ENCODE measurements at regions not wholly inside any gene's neighbourhood (a gene's known extent, or its start where the extent isn't known, plus 50 kb on each side); places are given as distances from the start of the nearest gene placed in this dataset.

DNA sequence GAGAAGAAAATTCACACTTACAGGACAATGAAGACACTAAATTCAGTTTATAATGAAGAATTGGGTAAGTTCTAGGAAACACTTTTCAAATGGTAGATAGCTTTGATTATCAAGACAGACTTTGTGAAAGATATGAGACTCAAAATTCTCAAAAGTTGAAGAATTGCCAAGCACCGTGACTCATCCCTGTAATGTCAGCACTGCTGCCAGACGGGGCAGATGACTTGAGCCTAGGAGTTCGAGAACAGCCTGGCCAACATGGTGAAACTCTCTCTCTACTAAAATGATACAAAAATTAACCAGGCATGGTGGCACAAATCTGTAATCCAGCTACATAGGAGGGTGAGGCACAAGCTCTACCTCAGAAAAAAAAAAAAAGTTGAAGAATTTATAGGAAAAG is 1820.1 kb upstream of the LRRTM1 start:
- TF ChIP-seq, protein P1, sequence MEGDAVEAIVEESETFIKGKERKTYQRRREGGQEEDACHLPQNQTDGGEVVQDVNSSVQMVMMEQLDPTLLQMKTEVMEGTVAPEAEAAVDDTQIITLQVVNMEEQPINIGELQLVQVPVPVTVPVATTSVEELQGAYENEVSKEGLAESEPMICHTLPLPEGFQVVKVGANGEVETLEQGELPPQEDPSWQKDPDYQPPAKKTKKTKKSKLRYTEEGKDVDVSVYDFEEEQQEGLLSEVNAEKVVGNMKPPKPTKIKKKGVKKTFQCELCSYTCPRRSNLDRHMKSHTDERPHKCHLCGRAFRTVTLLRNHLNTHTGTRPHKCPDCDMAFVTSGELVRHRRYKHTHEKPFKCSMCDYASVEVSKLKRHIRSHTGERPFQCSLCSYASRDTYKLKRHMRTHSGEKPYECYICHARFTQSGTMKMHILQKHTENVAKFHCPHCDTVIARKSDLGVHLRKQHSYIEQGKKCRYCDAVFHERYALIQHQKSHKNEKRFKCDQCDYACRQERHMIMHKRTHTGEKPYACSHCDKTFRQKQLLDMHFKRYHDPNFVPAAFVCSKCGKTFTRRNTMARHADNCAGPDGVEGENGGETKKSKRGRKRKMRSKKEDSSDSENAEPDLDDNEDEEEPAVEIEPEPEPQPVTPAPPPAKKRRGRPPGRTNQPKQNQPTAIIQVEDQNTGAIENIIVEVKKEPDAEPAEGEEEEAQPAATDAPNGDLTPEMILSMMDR (IDR thresholded peaks at IDR 0.05; ENCODE audit: low read depth, low read length, missing control alignments): no peak
- no peak for DNase-seq (ENCODE audit: extremely low read depth, low read depth)

GRCh38 chr2:82120654-82121053 is 1816.1 kb upstream of the LRRTM1 start:
- TF ChIP-seq, protein P1 (IDR thresholded peaks at IDR 0.05; ENCODE audit: low read depth, low read length, missing control alignments): no peak

More for the DNA sequence above, 1820.1 kb upstream of the LRRTM1 start:
- no peak overlapping the region for H3K4me3 ChIP-seq (replicated peaks; ENCODE audit: low read depth, low read length)

GRCh38 chr2:82120115-82120514 is 1815.6 kb upstream of the LRRTM1 start:
- TF ChIP-seq, protein P1 (IDR thresholded peaks at IDR 0.05; ENCODE audit: low read depth, low read length, missing control alignments): no peak
- H3K4me3 ChIP-seq (replicated peaks; ENCODE audit: low read depth, low read length): no peak overlapping the region
- no peak for DNase-seq (ENCODE audit: extremely low read depth, low read depth)

More at GRCh38 chr2:82120654-82121053, 1816.1 kb upstream of the LRRTM1 start:
- no peak for DNase-seq (ENCODE audit: extremely low read depth, low read depth)
- no peak overlapping the region for H3K4me3 ChIP-seq (replicated peaks; ENCODE audit: low read depth, low read length)

DNA sequence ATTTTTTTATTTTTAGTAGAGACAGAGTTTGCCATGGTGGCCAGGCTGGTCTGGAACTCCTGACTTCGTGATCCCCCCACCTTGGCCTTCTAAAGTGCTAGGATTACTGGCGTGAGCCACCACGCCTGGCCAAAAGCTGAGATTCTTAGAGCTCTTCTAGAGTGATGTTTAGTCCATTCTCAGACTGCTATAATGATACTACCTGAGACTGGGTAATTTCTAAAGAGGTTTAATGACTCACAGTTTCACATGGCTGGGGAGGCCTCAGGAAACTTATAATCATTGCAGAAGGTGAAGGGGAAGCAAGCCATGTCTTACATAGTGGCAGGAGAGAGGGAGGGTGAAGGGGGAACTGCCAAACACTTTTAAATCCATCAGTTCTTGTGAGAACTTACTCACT is 1804.9 kb upstream of the LRRTM1 start:
- no peak overlapping the region for H3K4me3 ChIP-seq (replicated peaks; ENCODE audit: low read depth, low read length)
- no peak for DNase-seq (ENCODE audit: extremely low read depth, low read depth)
- TF ChIP-seq, protein P1 (IDR thresholded peaks at IDR 0.05; ENCODE audit: low read depth, low read length, missing control alignments): no peak

GRCh38 chr2:82098617-82099016 is 1794.1 kb upstream of the LRRTM1 start:
- TF ChIP-seq, protein P1 (IDR thresholded peaks at IDR 0.05; ENCODE audit: low read depth, low read length, missing control alignments): no peak
- no peak overlapping the region for H3K4me3 ChIP-seq (replicated peaks; ENCODE audit: low read depth, low read length)
- DNase-seq (ENCODE audit: extremely low read depth, low read depth): no peak

DNA sequence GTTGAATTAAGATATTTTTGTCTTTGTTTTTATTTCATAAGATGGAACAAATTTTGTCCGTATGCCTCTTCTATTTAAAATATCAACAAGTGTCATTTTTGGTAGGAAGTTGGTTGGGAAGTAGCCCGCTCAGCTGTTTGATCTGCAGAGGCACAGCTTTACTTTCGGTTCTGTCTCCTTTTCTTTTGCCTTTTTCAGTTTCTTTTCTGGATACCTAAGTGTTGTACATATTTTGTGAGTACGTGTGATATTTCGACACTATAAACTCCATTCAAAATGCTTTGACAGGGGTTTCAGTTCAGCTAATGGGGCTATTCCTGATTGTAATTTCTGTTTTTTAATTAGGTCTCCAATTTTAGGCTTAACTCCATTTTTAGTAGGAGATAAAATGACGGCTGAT is 1785.0 kb upstream of the LRRTM1 start:
- no peak overlapping the region for H3K4me3 ChIP-seq (replicated peaks; ENCODE audit: low read depth, low read length)
- DNase-seq (ENCODE audit: extremely low read depth, low read depth): no peak
- TF ChIP-seq, protein P1 (IDR thresholded peaks at IDR 0.05; ENCODE audit: low read depth, low read length, missing control alignments): no peak

GRCh38 chr2:82084679-82085392 is 1780.3 kb upstream of the LRRTM1 start:
- no peak overlapping the region for H3K4me3 ChIP-seq (replicated peaks; ENCODE audit: low read depth, low read length)
- TF ChIP-seq, protein P1 (IDR thresholded peaks at IDR 0.05; ENCODE audit: low read depth, low read length, missing control alignments): no peak
- no peak for DNase-seq (ENCODE audit: extremely low read depth, low read depth)
